CD8-positive, alpha-beta memory T cell (primary cell): ENCODE measurements at regions not wholly inside any gene's neighbourhood (a gene's known extent, or its start where the extent isn't known, plus 50 kb on each side); places are given as distances from the start of the nearest gene placed in this dataset.
"Not testable (repeated sequence)": the region's sequence is repeated elsewhere in the genome, so short reads cannot be mapped to it uniquely, and the experiment has no call there.

Source experiments
- CTCF ChIA-PET: fragments of 350-600 bp; sonication (Branson Sonifier 250); formaldehyde crosslinking; loops from one replicate; lab custom pipeline; 2021; ENCODE audit warnings: antibody characterized with exemption; lab: Charles Lee
- POLR2A ChIA-PET: fragments of 350-600 bp; sonication (Branson Sonifier 250); formaldehyde crosslinking; loops from one replicate; lab custom pipeline; 2021; ENCODE audit warnings: antibody characterized with exemption; lab: Charles Lee
- DNase-seq, 5 donors: peaks; one replicate each; pipeline versions ENCODE4 v3.0.0 to v3.0.0-alpha.2; 2020 to 2022; ENCODE audit warnings: mixed read lengths in 1 of 5
- H3K27ac ChIP-seq: one replicate; pipeline ENCODE4 v1.7.0; 2013; ENCODE audit warnings: low read depth, mild to moderate bottlenecking, low read length, moderate library complexity
- H3K27me3 ChIP-seq: 2 replicates; pipeline ENCODE4 v1.7.0; 2013; ENCODE audit warnings: low read length, mild to moderate bottlenecking; ENCODE audit not compliant: insufficient read depth, poor library complexity, severe bottlenecking
- H3K36me3 ChIP-seq: 2 replicates; pipeline ENCODE4 v1.7.0; 2013; ENCODE audit warnings: mild to moderate bottlenecking, low read length, moderate library complexity; ENCODE audit not compliant: insufficient read depth
- H3K4me1 ChIP-seq: 2 replicates; pipeline ENCODE4 v1.7.0; 2013; ENCODE audit warnings: mild to moderate bottlenecking, low read length, moderate library complexity; ENCODE audit not compliant: insufficient read depth
- H3K4me3 ChIP-seq: 2 replicates; pipeline ENCODE4 v1.7.0; 2013; ENCODE audit warnings: mild to moderate bottlenecking, low read length
- H3K9me3 ChIP-seq: 2 replicates; pipeline ENCODE4 v1.7.0; 2013; ENCODE audit warnings: mild to moderate bottlenecking, low read length
- H3K27ac Mint-ChIP-seq, 8 donors: one replicate each; pipeline ENCODE4 v1.8.0; 2020 to 2021; ENCODE audit warnings: mixed read lengths in 8 of 8, mild to moderate bottlenecking in 6 of 8, inconsistent platforms in 3 of 8, moderate library complexity in 3 of 8
- H3K27me3 Mint-ChIP-seq, 2 donors: one replicate each; pipeline ENCODE4 v1.8.0; 2020 to 2021; ENCODE audit warnings: mixed read lengths in 2 of 2, mild to moderate bottlenecking in 1 of 2, moderate library complexity in 1 of 2
- H3K36me3 Mint-ChIP-seq, 3 donors: one replicate each; pipeline ENCODE4 v1.8.0; 2020 to 2021; ENCODE audit warnings: mixed read lengths in 3 of 3, inconsistent platforms in 1 of 3, mild to moderate bottlenecking in 1 of 3
- H3K4me1 Mint-ChIP-seq, 3 donors: one replicate each; pipeline ENCODE4 v1.8.0; 2020 to 2021; ENCODE audit warnings: mixed read lengths in 3 of 3, inconsistent platforms in 1 of 3, mild to moderate bottlenecking in 1 of 3
- H3K4me3 Mint-ChIP-seq, 7 donors: one replicate each; pipeline ENCODE4 v1.8.0; 2020 to 2021; ENCODE audit warnings: mixed read lengths in 7 of 7, mild to moderate bottlenecking in 6 of 7, moderate library complexity in 4 of 7, inconsistent platforms in 2 of 7
- H3K9me3 Mint-ChIP-seq, 5 donors: one replicate each; pipeline ENCODE4 v1.8.0; 2020 to 2022; ENCODE audit warnings: mixed read lengths in 5 of 5, mild to moderate bottlenecking in 3 of 5, moderate library complexity in 2 of 5, inconsistent platforms in 1 of 5

- H3K36me3 ChIP-seq, H3K4me3 Mint-ChIP-seq, H3K4me1 Mint-ChIP-seq, H3K36me3 Mint-ChIP-seq, H3K27me3 ChIP-seq, POLR2A ChIA-PET, H3K9me3 ChIP-seq, H3K9me3 Mint-ChIP-seq, H3K27ac Mint-ChIP-seq, DNase-seq, H3K4me3 ChIP-seq, H3K27ac ChIP-seq, H3K4me1 ChIP-seq: not testable (repeated sequence)
- CTCF ChIA-PET: interaction anchor here (0.9 kb wide), 1 partner anchor 15 kb away, joined by 3 read pairs; no protein-coding TSS in a partner anchor
- peaks cover 2 to 25% of the 10 kb centered on the region in 2 donors for H3K27me3 Mint-ChIP-seq
These were observed 158.9 kb downstream of the SUCLG1 start for GRCh38 chr2:84300001-84300695.

DNA sequence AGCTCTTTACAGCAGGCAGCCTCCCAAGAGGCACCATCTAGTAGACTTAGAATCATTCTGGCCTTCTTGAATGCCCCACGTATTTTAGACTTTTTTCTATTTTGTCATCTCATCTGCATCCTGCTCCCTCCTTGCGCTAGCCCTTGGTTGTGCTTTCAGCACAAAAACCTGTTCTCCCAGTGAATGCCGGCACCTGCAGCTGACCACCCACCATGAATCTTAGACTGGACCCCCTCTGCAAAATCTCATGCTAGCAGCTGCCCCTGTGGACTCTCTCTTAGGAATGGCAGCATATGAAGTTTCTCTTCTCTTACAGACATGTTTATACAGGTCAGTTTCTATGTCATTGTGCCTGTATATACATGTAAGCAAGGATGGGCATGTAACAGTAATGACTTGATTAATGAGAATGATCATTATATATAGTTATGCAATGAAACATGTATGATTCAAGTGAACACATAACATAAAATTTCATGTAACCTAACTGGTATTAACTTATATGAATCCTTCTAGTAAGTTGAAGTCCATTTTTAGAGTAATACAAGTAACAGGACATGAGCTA is 159.8 kb downstream of the SUCLG1 start:
- Mint-ChIP-seq H3K4me1 (no peaks in the 10 kb centered on the region), H3K27ac (peak overlapping the region in 1 of 8 donors; percentile 5)

DNA sequence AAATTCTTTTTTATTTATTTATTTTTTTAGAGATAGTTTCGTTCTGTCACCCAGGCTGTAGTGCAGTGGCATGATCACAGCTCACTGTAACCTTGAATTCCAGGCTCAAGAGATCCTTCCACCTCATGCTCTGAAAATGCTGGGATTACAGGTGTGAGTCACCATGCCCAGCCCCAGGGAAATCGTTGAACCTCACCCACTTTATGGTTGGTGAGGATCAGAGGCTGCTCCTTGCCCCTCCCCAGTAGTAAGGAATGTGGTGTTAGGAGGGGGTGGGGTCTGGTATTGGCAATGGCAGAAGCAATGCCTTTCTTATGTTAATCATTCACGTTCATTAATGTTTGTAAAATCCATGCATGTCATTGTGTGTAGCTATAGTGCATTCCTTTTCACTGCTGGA is 161.9 kb downstream of the SUCLG1 start:
- Histone ChIP-seq H3K9me3 (no peaks in the 10 kb centered on the region), H3K27ac (no peak overlapping the region), H3K4me1 (no peaks in the 10 kb centered on the region), H3K27me3 (no peaks in the 10 kb centered on the region), H3K4me3 (no peak overlapping the region), H3K36me3 (no peaks in the 10 kb centered on the region)
- no peak for DNase-seq
- Mint-ChIP-seq H3K27me3 (peaks cover under 1 to 21% of the 10 kb centered on the region in 2 donors), H3K4me3 (no peak overlapping the region), H3K4me1 (no peaks in the 10 kb centered on the region), H3K27ac (no peak overlapping the region), H3K9me3 (no peaks in the 10 kb centered on the region), H3K36me3 (no peaks in the 10 kb centered on the region)
- CTCF ChIA-PET: interaction anchor here (1.5 kb wide), 1 partner anchor 17 kb away, joined by 3 read pairs; no protein-coding TSS in a partner anchor
- POLR2A ChIA-PET: no interaction called here

More for the DNA sequence above, 159.8 kb downstream of the SUCLG1 start:
- peaks cover 2 to 25% of the 10 kb centered on the region in 2 donors for H3K27me3 Mint-ChIP-seq
- H3K27ac ChIP-seq: no peak overlapping the region
- no peaks in the 10 kb centered on the region for H3K9me3 Mint-ChIP-seq
- ChIA-PET CTCF (no interaction called here), POLR2A (no interaction called here)
- no peaks in the 10 kb centered on the region for H3K4me1 ChIP-seq
- H3K36me3 Mint-ChIP-seq: no peaks in the 10 kb centered on the region
- DNase-seq: no peak
- no peak overlapping the region for H3K4me3 Mint-ChIP-seq
- no peaks in the 10 kb centered on the region for H3K27me3 ChIP-seq
- no peaks in the 10 kb centered on the region for H3K9me3 ChIP-seq
- H3K36me3 ChIP-seq: no peaks in the 10 kb centered on the region
- no peak overlapping the region for H3K4me3 ChIP-seq

DNA sequence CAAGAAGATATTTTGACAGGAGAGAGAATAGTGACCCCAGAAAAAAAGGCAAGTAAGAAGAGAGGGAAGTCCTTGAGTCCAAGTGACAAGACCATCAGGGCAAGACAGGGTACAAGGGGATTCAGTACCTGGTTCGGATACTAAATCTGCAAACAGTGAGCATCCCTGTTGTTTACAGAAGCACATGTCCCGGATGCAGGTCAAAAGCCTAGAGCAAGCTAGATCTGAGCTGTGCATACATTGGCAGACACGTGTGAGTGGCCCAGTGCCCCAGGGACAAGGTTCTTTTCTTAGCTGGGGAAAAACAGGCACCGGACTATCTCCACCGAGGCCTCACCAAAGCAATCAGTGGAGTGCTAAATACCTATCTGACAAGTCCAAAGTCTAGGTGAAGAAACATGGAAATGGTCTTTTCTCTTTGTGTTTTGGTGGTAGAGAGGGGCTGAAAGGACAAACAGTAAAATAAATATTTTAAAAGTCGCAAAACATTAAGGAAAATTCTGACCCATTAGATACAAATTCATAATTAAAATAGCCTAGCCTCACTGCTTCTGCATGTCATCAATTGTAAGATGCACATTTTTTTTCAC is 165.2 kb downstream of the SUCLG1 start:
- Histone ChIP-seq H3K27ac (no peak overlapping the region), H3K27me3 (no peaks in the 10 kb centered on the region), H3K9me3 (no peaks in the 10 kb centered on the region), H3K4me3 (no peak overlapping the region), H3K36me3 (no peaks in the 10 kb centered on the region), H3K4me1 (no peaks in the 10 kb centered on the region)
- Mint-ChIP-seq H3K27me3 (peaks cover 4 to 23% of the 10 kb centered on the region in 2 donors), H3K4me1 (no peaks in the 10 kb centered on the region), H3K9me3 (no peaks in the 10 kb centered on the region), H3K4me3 (no peak overlapping the region), H3K27ac (no peak overlapping the region), H3K36me3 (no peaks in the 10 kb centered on the region)
- ChIA-PET CTCF (no interaction called here), POLR2A (no interaction called here)
- DNase-seq: no peak

DNA sequence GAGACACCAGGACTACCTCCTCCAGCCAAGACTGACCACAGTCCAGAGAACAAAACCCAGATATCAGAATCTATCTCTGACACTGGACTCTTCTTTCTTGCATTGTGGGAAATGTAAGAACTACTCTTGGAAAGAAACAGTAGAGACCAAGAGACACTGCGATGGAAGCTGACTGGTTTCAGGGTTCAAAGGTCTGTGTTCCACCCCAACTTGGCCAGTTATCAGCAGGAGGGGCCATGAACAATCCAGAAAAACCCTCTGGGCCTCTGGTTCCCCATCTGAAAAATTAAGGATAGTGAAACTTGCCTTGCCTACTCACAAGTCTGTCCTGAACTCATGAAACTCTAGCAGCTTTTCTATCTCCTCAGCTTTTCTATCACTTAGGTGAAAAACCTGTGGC is 166.5 kb downstream of the SUCLG1 start:
- Histone ChIP-seq H3K4me1 (no peaks in the 10 kb centered on the region), H3K36me3 (no peaks in the 10 kb centered on the region), H3K27ac (no peak overlapping the region), H3K27me3 (no peaks in the 10 kb centered on the region), H3K4me3 (no peak overlapping the region), H3K9me3 (no peaks in the 10 kb centered on the region)
- no peaks in the 10 kb centered on the region for H3K9me3 Mint-ChIP-seq
- H3K4me1 Mint-ChIP-seq: no peaks in the 10 kb centered on the region
- peaks cover 4 to 19% of the 10 kb centered on the region in 2 donors for H3K27me3 Mint-ChIP-seq
- H3K4me3 Mint-ChIP-seq: no peak overlapping the region
- no peak for DNase-seq
- ChIA-PET POLR2A (no interaction called here), CTCF (no interaction called here)
- no peaks in the 10 kb centered on the region for H3K36me3 Mint-ChIP-seq
- H3K27ac Mint-ChIP-seq: no peak overlapping the region

GRCh38 chr2:84290537-84290936 is 168.5 kb downstream of the SUCLG1 start:
- no peaks in the 10 kb centered on the region for H3K4me1 ChIP-seq
- Mint-ChIP-seq H3K36me3 (no peaks in the 10 kb centered on the region), H3K27ac (peak overlapping the region in 1 of 8 donors; percentile 52), H3K4me3 (no peak overlapping the region), H3K9me3 (no peaks in the 10 kb centered on the region), H3K4me1 (no peaks in the 10 kb centered on the region), H3K27me3 (peaks cover 4 to 19% of the 10 kb centered on the region in 2 donors)
- no peaks in the 10 kb centered on the region for H3K36me3 ChIP-seq
- no peaks in the 10 kb centered on the region for H3K9me3 ChIP-seq
- ChIA-PET CTCF (no interaction called here), POLR2A (no interaction called here)
- peak in 1 of 5 donors; percentile 13 for DNase-seq
- H3K4me3 ChIP-seq: no peak overlapping the region
- no peak overlapping the region for H3K27ac ChIP-seq
- no peaks in the 10 kb centered on the region for H3K27me3 ChIP-seq

- no peaks in the 10 kb centered on the region for H3K9me3 Mint-ChIP-seq
- Histone ChIP-seq H3K4me1 (no peaks in the 10 kb centered on the region), H3K9me3 (no peaks in the 10 kb centered on the region), H3K4me3 (no peak overlapping the region), H3K27ac (no peak overlapping the region), H3K36me3 (no peaks in the 10 kb centered on the region), H3K27me3 (no peaks in the 10 kb centered on the region)
- H3K36me3 Mint-ChIP-seq: no peaks in the 10 kb centered on the region
- no peak for DNase-seq
- ChIA-PET CTCF (no interaction called here), POLR2A (no interaction called here)
- H3K4me1 Mint-ChIP-seq: peaks cover 0 to 2% (median 0%) of the 10 kb centered on the region in 3 donors
- H3K4me3 Mint-ChIP-seq: no peak overlapping the region
- H3K27me3 Mint-ChIP-seq: peaks cover 4 to 11% of the 10 kb centered on the region in 2 donors
- H3K27ac Mint-ChIP-seq: no peak overlapping the region
These were observed 170.8 kb downstream of the SUCLG1 start for GRCh38 chr2:84288293-84288692.

GRCh38 chr2:84286878-84287277 is 172.2 kb downstream of the SUCLG1 start:
- Histone ChIP-seq H3K4me3 (no peak overlapping the region), H3K27me3 (no peaks in the 10 kb centered on the region), H3K9me3 (no peaks in the 10 kb centered on the region), H3K36me3 (no peaks in the 10 kb centered on the region), H3K27ac (no peak overlapping the region), H3K4me1 (no peaks in the 10 kb centered on the region)
- no peak overlapping the region for H3K27ac Mint-ChIP-seq
- H3K4me1 Mint-ChIP-seq: peaks cover 0 to 5% (median 0%) of the 10 kb centered on the region in 3 donors
- no peaks in the 10 kb centered on the region for H3K36me3 Mint-ChIP-seq
- POLR2A ChIA-PET: no interaction called here
- CTCF ChIA-PET: no interaction called here
- peaks cover 2 to 15% of the 10 kb centered on the region in 2 donors for H3K27me3 Mint-ChIP-seq
- no peak overlapping the region for H3K4me3 Mint-ChIP-seq
- DNase-seq: no peak
- no peaks in the 10 kb centered on the region for H3K9me3 Mint-ChIP-seq
